HG03457 (cell line): ENCODE measurements at regions not wholly inside any gene's neighbourhood (a gene's known extent, or its start where the extent isn't known, plus 50 kb on each side); places are given as distances from the start of the nearest gene placed in this dataset.
"Not testable (repeated sequence)": the region's sequence is repeated elsewhere in the genome, so short reads cannot be mapped to it uniquely, and the experiment has no call there.

Experiments
- ATAC-seq: cut with Tn5 transposase; IDR thresholded peaks from one replicate; pipeline ENCODE4 v1.9.1; 2021; ENCODE audit warnings: moderate number of reproducible peaks; ENCODE audit not compliant: unreplicated experiment

DNA sequence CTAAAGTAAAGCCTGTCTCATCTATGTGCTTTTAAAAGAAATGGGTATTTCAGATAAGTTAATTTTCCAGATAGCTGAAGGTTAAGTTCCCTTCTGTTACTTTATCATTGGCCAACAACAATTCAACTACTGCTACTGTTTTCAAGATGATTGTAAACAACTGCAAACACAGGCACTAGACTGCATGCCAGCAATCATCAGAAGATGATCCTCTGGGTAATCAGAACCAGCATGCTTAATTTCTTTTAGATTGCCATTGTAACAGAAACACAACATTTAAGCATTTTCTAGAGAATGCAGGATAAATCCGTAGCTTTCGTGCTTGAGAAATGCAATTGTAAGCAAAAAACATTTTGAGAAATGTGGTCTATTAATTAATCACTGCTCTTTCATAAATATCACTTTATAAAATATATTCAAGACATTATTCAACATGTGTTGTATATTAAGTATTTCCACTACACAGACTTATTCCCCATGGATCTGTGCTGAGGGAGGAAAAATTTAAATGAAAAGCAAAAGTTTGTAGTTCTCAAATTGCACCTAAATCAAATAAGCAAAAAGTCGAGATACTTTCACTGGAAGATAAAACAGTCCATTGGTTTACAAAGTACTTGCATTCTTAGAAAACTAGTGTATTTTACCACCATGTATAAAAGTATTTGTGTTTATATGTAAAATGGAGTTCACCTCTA is 133.7 kb downstream of the ATL2 start:
- ATAC-seq: no peak

DNA sequence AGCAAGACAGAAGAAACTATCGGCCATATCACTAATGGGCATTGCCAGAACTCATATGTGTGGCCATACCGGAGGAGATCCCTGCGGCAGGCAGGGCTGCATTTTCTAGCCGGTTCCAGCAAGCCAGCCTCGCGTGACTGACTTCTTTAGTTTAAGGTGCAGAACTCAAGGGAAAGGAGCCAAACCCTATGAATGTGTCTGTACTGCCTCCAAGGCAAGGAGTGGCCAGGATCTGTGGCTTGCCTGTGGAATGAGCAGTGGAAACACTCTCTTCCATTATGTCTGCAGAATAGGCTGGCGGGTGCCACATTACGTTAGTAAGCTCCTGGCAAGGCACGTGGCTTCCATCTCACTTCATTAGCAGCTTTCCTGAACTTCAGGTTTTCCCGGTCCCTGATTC is 137.6 kb downstream of the ATL2 start:
- no peak for ATAC-seq

DNA sequence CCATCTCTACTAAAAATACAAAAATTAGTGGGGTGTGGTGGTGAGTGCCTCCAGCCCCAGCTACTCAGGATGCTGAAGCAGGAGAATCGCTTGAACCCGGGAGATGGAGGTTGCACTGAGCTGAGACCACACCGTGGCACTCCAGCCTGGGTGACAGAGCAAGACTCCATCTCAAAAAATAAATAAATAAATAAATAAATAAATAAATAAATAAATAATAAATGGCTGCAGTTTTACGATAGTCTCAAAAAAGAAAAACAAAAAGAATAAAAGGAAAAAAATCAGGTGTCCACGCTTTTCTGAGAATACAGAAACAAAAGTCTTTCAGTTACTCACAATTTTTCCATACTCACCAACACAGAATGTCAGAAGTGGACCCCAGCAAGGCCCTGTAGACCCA is 138.4 kb downstream of the ATL2 start:
- not testable (repeated sequence) for ATAC-seq

DNA sequence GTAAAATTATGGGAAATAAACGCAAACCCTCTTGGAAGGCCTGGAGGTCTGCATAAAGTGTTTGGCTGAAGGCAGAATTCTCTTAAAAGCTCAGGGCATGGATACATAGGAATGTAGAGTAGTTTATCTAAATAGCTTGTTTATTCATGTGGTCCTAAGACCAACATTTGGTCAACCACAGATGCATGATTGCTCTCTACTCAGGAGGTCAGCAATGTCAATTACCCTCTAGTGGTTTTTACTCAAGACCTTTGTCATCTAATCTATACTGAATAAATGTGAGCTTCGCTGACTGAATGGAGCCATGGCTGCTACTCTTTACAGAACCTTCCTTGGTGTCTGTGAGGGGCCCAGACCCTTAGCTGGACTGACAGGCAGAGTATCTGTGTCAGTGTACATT is 139.8 kb downstream of the ATL2 start:
- no peak for ATAC-seq

DNA sequence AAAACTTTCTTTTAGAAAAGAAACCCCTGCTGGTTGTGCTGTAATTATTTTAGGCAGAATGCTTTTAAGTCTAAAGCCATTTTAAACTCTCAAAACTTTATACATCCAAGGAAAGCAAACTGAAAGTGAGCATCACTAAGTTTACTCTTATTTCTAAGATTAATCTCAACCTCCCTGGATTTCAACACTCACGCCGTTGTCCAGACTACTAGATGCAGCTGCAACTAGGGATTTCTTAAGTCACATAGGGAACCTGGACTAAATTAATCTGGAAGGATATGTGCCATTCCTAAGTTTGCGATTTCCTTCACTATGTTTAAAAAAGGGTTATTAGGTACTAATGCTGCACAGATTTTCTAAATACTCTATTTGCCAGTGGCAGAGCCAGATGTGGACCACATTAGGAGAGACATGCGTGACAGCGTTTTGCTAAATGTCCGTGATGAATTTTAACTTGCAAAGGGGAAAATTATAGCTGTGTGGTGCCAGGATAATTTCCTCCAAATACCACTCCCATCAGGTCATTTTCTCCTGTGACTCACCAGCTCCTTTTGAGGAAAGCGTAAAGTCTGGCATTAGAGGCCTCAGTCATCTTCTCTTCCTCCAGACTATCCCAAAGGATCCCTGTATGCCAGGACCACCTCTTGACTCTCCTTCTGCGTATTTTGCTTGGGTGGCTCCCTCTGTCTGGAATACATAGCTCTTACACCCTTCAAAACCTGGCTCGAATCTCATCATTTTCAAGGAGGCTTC is 143.7 kb downstream of the ATL2 start:
- ATAC-seq: no peak

DNA sequence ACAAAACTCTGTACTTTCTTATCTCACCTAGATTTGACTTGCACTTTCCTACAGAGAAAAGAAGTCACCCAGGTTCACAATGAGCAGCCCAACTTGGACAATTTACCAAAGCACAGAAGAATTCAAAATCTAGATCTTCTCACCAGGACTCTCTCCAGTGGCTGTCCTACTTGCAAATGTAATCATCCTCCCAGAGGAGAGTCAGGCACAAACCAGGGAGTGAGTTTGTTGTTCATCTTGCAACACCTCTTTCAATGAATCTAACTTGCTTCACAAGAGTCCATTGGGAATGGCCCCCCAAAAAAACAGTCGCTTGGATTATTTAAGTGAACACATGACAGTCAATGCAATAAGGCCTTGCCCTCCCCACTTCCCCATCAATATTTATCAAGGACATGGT is 144.6 kb downstream of the ATL2 start:
- ATAC-seq: no peak

DNA sequence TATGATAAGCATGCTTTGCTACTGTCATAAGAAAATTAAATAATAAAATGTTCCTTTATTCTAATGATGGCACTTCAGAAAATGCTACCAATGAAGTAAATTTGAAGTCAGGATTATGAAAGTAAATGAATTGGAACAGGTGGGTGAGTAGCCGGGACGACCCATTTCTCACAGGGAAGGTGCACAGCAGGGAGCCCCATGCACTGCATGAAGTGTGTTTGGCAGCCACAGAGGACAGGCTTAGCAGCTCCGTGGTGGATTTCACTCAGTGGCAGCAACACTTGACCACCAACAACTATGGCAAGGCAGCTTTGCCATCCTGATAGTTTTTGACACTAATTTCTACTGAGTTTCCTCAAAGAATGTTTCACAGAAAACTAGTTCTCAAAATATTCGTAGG is 146.3 kb downstream of the ATL2 start:
- no peak for ATAC-seq

DNA sequence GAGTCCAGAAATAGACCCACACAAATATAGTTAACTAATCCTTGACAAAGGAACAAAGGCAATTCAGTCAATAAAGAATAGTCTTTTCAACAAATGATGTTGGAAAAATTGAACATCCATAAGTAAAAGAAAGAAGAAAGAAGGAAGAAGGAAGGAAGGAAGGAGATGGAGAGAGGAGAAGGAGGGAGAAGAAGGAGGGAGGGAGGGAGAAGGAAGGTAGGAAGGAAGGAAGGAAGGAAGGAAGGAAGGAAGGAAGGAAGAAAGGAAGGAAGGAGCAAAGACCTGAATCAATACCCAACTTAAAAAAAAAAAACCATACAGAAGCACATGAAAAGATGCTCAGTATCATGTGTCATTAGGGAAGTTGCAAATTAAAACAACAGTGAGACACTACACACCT is 148.3 kb downstream of the ATL2 start:
- ATAC-seq: no peak

DNA sequence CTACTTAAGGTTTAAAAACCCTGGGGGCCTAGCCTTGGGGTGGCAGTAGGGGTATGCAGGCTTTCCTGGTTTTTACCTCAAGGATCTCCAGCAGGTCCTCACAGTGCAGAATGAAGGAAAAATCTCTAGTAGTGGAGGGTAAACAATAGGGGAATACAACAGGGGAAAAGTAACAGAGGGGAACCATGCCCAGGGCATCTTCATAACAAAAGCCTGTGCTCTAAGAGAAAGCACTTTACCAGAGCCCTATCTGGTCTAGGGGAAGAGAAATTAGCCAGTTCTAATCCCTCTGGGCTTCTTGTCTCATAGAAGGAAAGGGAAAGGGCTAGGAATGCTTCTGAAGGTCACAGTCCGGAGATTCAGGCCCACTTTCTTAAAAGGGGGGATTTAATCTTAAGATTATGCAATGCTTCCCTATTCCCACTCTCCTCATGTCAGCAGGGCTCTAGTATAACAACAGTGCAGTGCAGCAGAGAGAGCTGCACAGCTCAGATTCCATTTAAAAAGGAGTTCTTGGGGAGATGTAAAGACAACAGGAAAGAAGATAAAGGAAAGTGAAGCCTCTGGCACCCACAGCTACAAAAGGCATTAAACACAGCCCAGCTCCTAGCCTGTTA is 149.0 kb upstream of the CYP1B1 start:
- ATAC-seq: no peak

DNA sequence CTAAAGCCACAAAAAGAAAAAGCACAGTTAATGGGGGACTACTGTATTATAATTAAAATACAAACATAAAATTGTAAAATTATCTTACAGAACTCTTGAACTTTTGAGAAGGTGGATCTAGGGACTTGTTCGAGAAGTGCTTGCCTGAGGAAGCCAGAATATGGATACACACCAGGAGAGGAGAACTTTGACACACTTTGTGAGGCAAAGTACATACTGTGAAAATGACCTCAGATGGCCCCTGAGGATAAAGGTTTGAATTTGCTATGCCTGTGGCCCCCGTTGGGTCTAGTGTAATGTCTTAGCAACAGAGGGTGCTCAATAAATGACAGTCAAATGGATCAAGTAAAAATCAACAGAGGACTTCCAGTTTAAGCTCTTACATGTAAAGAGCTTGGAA is 148.2 kb upstream of the CYP1B1 start:
- no peak for ATAC-seq

DNA sequence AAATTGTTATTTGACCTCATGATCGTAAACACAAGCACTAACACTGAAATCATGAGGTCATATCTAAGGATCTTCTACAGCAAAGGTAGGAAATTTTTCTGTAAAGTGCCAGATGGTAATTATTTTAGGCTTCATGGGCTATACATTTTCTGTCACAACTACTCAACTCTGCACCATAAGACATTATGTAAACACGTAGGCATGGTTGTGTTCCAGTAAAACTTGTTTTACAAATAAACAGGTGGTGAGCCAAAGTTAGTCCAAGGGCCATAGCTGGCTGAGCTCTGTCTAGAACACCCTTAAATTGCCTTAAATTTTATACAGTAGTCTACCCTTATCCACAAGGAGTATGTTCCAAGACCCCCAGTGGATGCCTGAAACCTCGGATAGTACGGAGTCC is 147.3 kb upstream of the CYP1B1 start:
- ATAC-seq: no peak

DNA sequence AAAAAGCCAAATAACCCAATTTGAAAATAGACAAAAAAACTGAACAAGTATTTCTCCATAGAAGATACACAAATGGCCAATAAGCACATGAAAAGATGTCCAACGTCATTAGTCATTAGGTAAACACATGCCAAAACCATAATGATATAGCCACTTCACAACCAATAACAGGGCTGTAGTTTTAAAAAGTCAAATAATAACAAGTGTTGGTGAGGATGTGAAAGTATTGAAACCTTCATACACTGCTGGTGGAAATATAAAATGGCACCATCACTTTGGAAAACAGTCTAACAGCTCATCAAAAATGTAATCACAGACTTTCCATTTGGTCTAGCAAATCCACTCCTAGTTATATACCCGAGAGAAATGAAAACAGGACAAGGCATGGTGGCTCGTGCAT is 144.2 kb upstream of the CYP1B1 start:
- no peak for ATAC-seq

DNA sequence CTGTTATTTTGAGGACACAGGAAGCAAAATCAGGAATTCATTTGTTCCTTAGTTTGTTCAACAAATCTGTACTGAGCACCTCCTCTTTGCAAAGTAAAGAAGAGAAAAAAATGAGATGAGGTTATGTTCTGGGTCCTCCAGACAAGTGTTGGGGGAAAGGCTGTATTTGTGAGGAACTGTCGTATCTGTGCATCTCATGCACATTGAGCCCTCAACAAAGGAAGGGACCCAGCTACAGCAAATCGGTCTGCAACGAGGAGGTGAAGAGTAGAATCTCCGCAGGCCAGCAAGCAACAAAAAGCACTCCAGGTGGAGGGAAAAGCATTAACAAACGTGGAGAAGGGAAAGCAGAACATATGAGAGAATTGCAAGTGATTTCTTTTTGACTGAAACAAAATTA is 143.0 kb upstream of the CYP1B1 start:
- no peak for ATAC-seq

DNA sequence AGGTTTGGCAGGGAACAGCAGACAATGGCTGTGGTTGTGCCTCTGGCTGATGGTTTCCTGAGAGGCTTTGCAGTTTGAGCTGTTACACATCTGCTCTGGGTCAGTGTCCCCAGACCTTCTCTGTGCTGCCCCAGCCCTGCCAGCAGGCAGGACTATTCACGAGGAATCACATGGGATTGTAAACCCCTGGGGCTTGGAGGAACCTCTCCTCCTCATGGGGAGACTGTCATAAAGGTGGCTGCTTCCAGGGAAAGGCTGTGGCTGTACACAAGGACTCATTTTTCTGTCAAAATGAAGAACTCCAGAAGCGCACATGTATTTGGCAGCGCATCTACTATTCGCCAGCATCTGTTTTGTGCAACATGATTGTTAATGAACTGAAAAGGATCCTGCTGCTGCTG is 142.6 kb upstream of the CYP1B1 start:
- ATAC-seq: no peak

DNA sequence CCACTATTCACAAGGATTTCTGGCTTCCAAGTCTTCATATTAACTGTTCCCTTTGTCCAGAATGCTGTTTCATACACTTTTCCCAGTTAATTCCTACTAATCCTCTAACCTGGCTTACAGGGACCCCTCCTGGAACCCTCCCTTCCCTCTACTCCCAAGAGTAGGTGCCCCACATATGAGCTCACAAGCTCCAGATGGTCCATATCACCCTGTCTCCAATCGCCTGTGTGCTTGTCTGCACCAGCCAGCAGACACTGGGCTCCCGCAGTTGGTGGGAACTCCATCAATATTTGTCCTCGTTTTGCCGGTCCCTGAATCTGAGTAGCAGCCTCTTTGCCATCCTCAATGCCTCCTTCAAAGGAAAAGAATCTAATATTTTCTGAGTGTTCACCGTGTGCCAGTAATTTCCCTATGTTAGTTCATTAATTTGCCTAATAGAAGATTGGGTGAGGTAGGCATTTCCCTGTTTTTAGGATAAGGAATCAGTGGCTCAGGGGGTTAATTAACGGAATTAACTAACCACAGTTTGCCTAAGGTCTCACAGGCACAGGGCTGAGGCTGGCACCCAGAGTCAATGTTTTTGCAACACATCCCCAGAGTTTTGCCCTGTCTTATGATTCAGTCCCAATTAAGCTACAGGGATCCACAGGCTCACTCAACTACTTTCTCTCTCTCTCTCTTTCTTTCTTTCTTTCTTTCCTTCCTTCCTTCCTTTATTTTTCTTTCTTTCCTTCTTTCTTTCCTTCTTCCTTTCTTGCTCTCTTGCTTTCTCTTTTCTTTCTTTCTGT is 141.6 kb upstream of the CYP1B1 start:
- ATAC-seq: no peak

DNA sequence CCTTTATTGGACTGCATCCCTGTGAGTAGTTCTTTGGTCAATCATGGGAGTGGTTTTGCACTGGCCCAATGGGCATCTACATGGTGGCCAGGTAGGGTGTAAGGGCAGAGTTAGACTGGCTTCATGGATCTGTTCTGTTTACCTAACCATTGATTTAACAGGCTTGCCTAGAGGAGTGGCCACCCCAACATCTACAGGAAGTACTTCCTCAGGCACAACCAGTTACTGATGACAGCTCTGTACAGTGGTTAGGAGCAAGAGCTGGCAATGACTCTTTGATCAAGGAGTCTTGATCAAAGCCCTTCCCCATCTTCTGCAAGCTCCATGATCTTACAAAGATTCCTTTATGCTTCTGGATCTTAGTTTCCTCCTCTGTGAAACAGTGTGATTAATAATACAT is 140.9 kb upstream of the CYP1B1 start:
- ATAC-seq: no peak

DNA sequence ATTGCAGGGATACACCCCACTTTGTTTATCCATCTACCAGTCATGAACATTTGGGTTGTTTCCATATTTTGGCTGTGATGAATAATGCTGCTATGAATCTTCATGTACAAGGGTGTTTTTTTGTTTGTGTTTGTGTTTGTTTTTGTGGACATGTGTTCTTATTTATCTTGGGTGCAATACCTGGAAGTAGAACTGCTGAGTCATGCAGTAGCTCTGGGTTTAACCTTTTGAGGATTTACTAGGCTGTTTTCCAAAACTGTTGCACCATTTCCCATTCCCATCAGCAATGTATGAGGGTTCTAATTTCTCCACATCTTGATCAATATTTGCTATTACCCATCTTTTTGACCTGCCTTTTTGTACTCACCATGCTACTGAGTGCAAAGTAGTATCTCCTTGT is 140.0 kb upstream of the CYP1B1 start:
- ATAC-seq: no peak

DNA sequence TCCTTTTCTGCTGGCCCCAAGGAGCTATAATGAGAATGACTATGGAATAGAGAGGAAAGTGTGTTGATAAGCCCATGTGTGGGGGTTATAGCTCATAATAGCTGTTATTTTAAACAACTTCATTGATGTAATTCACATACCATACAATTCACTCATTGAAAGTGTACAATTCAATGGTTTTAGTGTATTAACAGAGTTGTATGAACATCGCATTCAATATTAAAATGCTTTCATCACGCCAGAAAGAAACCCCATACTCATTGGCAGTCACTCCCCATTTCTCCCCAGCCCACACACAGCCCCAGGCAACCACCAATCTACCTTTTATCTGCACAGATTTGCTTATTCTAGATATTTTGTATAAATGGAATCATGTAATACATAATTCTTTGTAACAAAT is 139.6 kb upstream of the CYP1B1 start:
- ATAC-seq: no peak

DNA sequence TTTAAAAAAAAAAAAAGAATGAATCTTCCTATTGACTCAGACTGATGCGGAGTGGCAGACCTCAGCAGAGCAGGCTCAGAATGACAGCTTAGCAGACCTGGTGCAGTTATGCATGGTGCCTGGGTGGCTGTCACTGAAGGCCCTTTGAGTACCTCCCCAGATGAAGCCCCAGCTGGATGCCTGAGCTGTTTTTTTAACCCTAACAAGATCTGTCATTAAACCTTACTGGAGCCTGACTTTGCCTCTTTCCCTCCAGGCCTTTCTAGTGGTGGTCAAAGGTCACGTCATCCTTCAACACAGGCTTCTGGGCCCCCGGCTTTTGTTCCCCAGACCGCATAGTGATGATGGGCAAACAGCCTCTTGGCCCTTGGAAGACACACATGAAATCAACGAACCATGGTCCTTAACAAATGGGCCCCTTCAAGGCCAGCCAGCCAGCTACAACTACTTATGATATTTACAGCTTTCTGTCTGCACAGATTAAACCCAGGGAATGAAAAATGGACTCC is 138.3 kb upstream of the CYP1B1 start:
- no peak for ATAC-seq

DNA sequence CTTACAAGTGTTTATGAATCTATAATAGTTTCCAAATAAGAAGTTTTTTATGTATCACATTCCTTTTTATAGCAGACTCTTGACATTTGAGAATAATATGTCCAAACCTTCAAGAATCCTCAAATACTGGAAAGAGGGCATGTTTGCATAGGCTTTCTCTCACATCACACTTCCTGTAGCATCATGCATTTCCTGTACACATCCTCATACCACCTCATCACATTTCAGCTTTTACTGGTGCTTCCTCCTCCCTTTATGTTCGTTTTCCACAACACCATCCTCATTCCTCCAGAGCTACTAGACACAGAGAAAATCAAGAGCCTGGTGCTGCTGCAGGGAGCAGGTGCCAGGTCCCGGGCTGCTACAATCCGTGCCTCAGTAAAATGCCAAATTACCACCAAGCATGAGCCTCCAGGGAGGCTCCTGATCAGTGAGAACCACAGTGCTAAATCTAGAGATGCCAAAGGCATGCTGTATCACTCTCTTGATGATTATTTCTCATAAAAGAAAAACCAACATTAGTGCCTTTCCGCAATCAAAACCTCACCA is 137.7 kb upstream of the CYP1B1 start:
- no peak for ATAC-seq

DNA sequence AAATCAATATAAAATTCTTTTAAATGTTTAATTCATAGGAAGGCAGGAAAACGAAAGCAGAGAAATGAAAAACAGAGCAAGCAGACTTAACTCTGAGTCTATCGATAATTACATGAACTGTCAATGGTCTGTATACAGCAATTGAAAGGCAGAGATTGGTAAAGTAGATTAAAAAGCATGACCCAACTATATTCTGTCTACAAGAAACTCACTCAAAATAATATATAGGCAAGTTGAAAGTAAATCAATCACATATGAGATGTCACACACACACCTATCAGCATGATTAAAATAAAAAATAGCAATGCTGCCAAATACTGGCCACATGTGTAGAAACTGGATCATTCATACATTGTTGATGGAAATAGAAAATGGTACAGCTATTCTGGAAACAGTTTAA is 136.4 kb upstream of the CYP1B1 start:
- ATAC-seq: no peak
